ENCODE measurements at regions not wholly inside any gene's neighbourhood (a gene's known extent, or its start where the extent isn't known, plus 50 kb on each side); places are given as distances from the start of the nearest gene placed in this dataset.
"Not testable (repeated sequence)": the region's sequence is repeated elsewhere in the genome, so short reads cannot be mapped to it uniquely, and the experiment has no call there.

DNA sequence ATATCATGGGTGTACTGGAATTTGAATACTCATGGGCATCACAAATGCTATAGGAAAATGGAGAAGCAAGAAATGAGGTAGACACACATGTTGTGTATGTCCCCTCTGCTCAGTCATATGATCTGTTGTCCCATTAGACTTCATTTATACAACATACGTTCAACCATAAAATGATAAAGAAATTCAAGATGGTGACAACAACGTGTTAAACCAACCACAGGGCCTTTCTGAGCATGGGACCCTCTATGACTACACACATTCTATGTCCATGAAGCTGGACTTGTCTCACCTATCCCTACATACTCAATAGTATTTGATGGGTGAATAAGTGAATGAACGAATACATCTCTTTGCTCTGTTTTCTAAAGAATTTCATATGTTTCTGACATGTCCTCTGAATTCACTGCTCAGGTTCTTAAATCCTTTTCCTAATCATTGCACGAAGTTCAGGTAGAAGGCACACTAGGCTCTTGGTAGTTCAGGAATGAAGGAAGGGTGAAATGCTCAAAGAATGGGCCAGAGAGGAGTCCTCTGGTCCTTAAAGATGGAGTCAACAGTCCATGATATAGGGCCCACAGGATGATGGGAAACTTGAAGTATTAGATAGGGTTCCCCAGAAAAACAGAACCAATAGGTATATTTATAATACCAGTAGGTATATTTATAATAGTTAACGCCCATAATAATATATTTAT, 105.7 kb upstream of the PPM1H start:
- DNase-seq (ENCODE audit: low read depth, low spot score) = no peak

DNA sequence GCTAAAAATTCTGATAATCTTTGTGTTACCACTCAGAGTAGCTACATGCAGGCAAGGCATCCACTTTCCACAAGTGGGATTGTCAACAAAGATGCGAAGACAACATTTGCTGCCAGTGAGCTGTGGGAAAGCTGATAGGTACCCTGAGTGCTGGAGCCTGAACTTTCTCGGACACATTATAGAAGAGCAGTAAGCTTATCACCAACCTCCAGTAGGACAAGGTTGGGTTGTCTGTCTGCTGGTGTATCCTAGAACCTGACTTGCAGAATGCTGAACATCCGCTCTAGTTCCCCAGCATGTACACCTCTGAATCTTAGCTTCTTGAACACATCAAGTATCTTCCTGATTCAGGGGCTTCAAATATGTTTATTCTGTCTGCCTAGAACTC, 103.8 kb upstream of the PPM1H start:
- no peak for DNase-seq (ENCODE audit: low read depth, low spot score)

DNA sequence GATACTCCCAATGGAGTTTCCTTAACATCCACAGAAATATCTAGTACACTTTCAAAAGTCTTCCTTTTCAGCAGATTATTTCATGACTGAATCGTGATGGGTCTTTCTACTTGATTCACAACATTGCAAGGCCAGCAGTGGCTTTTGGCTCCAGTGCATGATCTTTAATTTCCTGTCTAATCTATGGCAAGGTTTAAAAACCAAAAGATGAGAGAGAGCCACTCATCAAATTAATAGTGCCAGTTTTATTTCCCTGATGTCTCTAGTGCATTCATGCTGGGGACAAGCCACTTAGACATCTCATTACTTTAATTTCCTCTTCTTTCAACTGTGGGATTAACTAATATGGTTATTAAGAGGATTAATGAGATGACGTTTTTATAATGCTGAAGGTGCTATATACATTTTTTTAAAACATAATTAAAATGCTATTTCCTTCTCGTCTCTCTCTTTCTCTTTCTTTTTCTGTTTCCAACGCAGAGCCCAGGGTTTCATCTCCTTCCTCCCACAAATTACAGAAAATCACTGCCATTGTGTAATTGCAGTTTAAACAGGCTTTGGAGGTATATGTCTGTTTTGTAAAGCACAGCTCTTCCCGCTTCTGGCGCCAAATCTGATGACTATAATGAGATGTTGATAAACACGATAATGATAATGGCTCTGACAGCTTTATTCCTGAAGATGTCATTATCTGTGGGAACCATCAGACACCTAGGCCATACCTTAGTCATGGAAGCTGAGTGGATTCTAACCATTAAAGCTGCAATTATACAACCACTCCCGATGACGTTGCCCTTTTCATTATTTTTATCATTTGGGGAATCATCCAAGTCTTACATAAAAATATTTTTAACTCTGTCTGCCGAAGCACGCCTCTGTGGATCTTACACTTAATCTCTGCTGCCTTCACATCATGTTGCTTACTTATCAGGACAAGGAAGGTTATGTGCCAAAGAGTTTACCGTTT, 103.1 kb upstream of the PPM1H start:
- no peak for DNase-seq (ENCODE audit: low read depth, low spot score)

DNA sequence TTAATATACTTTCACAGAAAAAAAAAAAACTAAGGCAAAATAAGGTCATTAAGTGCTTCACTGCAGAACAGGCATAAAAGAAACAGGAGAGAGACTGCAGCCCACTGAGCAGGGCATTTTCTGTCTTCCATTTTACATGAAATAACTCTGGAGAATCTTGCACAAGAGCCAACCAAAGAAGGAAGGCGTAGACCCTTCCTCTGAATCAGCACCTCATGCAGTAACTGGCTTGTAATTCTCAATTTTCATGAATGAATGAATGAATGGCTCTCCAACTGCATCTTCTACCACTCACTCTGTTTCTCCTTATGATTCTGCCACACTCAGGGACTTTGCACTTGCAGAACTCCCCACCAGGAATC, 102.0 kb upstream of the PPM1H start:
- no peak for DNase-seq (ENCODE audit: low read depth, low spot score)

DNA sequence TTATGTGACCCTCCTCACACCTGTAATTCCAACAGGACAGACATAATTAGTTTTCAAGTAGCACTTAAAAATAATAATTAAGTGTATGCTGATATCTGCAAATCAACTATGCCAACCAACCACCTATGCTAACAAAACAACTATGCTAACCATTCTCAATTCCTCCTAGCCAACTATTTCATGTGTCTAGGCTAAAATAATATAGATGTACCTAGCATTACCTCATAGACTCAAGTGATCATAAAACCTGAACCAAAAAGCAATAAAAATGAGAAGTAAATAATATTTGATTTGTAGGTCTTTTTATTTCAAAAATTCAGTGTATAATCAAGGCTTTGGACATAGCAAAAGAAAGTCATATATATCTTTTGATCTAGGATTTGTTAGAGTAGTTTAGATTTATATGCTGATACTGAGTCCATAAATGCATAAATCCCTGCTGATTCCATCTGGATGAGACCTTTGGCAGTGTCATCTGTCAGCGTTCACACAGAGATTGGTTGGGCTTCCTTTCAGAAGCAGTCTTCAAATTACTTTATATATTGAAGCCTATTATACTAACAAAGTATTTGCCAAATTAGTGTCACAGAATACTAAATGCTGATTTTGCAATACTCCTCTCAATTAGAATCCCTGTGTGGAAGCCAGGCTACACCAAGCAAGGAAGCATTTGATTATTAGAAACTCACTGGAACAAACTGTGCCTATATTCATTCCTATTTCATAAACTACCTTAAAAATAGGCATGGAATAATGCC, 101.4 kb upstream of the PPM1H start:
- DNase-seq (ENCODE audit: low read depth, low spot score) = no peak

DNA sequence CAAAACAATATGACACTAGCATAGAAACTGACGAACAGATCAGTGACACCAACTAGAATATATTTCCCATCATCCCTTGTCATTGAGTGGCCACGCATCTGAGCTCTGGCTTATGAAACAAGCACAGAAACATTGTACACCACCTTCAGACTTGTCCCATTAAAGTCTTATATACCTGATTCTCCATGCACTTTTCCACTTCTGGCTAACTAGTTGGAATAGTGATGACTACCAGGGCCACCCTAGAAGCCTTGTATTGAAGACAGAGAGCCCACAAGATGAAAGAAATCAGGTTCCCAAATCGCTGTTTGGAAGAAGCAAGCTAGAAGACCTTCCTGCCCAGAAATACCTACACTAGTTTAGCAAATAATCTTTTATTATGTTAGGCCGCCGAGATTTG, 99.7 kb upstream of the PPM1H start:
- DNase-seq (ENCODE audit: low read depth, low spot score) = no peak

DNA sequence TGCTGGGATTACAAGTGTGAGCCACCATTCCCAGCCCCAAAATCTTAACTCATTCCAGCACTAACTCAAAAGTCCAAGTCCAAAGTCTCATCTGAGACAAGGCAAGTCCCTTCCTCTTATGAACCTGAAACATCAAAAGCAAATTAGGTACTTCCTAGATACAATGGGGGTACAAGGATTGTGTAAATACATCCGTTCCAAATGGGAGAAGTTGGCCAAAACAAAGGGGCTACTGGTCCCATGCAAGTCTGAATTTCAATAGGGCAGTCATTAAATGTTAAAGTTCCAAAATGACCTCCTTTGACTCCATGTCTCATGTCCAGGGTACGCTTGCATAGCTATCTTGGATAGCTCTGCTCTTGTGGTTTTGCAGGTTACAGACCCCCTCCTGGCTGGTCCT, 94.7 kb upstream of the PPM1H start:
- DNase-seq (ENCODE audit: low read depth, low spot score) = no peak

DNA sequence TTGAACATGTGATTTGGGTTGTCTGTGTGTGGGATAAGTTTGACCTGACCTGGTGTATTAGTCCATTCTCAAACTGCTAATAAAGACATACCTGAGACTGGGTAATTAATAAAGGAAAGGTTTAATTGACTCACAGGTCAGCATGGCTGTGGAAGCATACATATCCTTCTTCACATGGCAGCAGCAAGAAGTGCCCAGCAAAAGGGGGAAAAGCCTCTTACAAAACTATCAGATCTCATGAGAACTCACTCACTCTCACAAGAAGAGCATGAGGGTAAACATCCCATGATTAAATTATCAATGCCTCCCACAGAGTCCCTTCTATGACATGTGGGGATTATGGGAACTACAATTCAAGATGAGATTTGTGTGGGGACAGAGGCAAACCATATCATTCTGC, 94.0 kb upstream of the PPM1H start:
- no peak for DNase-seq (ENCODE audit: low read depth, low spot score)

DNA sequence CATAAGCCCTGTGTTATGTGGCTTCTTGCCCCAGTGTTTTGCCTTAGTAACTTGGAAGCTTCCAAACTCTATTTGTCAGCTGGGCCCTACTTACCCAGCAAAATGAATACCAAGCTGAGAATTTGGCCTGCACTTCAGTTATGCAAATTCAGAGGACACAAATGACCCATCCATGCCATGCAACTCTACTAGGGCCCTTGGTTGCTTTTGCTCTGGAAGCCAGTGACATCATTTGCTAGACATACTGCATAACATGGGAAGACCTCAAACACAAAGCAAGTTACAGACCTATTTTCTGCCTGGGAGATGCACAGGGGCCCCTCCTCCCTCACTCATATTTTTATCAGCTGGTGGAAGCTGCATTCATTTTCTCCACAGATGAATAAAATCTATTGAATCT, 90.2 kb upstream of the PPM1H start:
- DNase-seq (ENCODE audit: low read depth, low spot score) = no peak

DNA sequence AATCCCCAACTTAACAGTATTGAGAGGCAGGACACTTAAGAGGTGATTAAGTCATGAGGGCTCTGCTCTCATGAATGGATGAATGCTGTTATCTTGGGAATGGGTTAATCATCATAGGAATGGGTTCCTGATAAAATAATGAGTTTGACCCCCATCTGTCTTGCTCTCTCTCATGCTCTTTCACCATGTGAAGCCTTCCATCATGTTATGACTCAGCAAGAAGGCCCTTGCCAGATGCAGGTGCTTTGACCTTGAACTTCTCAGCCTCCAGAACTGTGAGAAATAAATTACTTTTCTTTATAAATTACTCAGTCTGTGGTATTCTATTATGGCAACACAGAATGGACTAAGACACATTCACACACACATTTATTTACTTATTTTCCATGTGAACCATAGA, 89.0 kb upstream of the PPM1H start:
- DNase-seq (ENCODE audit: low read depth, low spot score) = no peak

DNA sequence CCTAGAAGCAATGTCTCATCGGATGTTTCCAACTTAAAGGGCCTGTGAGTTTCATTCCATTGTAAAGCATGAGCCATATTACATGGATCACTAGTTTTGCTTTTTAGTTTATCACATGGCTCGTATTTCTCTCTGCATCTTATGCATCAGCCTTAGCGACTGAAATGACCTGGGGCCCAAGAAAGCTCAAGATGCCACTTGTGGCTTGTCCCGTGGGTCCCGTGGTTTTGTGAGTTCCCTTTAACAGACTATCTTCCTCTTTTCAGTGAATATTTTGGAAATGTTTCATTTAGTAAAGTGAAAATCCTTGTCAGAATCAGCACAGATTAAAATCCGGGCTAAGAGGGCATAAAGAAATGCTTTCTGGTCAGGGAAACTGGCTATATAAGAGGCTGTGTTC, 86.2 kb upstream of the PPM1H start:
- DNase-seq (ENCODE audit: low read depth, low spot score) = no peak

DNA sequence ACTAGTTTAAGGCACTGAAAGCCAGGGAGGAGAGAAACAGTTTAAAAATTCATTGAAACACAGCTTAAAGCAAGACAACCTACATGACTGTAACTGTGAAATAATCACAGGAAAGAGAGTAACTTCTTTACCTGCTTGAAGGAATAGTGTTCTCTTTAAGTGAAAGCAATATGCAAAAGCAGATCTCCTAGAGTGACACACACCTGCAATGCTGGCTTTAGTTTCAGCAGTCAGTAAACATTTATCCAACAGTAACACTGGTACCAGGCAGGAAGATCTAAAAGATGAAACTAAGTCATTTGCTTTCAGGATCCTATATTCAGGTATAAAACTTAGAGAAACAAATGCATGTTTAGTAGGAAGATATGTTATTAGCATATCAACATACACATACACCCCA, 85.3 kb upstream of the PPM1H start:
- no peak for DNase-seq (ENCODE audit: low read depth, low spot score)

DNA sequence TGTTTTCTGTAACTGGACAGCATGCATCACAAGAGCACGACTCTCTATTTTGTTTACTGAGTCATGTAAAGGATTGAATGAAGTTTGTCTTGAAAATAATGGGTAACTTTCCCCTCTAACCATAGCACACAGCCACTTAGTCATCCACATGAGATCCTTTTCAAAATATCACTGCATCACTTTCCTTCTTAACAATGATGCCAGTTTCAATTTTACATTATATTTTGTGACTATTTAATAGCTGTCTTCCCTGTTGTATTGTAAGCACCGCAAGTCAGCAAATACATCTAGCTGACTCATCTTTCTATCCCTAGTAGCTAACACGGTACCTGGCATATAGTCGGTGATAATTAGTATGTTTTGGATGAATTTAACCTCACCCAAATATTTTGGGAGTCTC, 83.3 kb upstream of the PPM1H start:
- no peak for DNase-seq (ENCODE audit: low read depth, low spot score)

DNA sequence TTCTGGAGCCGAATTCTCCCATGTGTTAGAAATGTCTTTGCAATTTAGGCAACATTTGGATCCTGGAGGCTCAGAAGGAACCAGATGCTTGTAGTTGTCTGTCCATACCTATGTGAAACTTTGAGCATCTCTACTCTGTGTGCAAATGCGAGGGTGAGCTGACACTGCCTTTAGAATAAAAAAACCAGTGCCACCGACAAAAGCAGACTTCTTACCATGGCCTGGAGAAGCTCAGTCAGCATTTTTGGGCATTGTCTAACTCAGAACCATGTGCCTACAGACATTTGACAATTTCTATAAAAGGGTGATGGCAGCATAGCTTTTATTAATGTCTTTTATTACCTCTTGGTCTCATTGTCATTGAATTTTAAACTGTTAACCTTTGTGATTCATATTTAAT, 78.4 kb upstream of the PPM1H start:
- DNase-seq (ENCODE audit: low read depth, low spot score) = no peak

DNA sequence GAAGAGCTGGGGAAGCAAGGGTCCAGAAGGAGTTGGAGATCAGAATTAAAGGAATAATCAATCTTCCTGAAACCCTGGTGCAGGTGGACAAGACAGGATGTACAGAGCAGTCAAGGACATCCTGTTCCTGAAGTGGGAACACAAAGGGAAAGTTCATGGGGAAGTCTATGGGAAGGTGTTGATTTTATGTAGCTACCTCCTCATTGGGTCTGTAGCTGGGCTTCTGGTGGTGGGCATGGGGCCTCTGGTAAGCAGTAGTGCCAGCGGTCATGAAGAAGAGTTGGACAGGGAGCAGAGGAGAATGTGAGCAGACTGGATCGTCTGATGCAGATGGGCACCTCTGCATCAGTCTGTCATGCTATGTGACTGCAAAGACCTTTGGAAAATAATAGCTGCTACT, 75.7 kb upstream of the PPM1H start:
- DNase-seq (ENCODE audit: low read depth, low spot score) = no peak

DNA sequence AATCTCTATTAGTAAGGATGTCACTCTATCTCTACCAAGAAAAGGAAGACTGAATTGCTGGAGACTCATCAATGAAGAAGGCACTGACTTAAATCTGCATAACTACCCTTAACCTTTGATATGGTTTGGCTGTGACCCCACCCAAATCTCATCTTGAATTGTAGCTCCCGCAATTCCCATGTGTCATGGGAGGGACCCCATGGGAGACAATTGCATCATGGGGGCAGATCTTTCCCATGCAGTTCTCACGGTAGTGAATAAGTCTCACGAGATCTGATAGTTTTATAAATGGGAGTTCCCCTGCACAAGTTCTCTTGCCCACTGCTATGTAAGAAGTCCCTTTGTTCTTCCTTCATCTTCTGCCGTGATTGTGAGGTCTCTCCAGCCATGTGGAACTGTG, 73.4 kb upstream of the PPM1H start:
- DNase-seq (ENCODE audit: low read depth, low spot score) = no peak

DNA sequence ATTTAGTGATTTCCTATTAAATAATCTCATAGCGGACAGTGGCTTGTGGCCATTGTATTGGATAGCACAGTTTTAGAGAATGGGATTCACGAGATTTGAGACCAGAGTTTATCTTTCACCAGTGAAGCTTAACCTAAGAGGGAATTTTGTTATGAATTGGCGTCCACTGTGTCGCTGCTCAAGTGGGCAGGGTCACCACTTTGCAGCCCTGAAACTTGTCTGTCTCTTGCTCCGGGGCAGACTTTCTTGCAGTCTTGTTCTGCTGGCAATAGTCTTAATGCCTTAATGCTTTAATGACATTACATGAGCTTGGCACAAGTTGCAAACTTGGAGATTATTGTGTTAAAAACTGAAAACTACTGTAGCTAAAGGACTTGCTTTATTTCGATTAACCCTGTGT, 72.8 kb upstream of the PPM1H start:
- DNase-seq (ENCODE audit: low read depth, low spot score) = no peak

DNA sequence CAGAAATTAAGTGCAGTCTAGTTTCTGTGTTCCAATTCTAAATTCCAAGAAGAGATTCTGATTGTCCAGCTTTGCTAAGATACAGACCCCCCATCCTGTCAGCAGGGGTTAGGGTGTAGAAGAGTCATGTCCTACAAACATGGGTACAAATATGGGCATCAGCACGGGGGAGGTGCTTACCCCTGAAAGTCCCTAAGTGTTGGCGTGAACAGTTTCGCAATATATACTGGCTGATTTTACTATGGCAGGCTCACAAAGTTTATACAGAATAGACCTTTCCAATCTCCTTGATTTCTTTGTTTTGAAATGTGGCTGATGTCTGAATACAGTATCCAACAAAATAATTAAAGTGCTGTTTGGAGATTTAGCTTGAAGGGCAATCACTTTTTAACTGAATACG, 71.6 kb upstream of the PPM1H start:
- no peak for DNase-seq (ENCODE audit: low read depth, low spot score)

DNA sequence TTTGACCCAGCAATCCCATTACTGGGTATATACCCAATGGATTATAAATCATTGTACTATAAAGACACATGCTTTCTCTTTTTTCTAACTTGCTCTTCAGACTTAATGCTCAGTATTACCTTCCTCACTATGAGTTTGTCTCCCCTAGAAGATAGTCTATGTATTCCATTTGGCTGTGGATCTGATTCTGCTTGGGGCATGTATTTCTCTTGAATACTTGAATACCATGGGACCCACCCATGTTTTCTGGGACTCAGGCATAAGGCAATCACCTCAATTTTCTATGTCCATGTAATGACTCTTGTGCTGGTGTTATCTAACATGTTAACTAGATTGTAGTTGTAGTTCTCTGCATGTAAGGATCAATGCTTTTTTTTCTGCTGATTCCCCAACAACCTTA, 70.4 kb upstream of the PPM1H start:
- DNase-seq (ENCODE audit: low read depth, low spot score) = no peak

DNA sequence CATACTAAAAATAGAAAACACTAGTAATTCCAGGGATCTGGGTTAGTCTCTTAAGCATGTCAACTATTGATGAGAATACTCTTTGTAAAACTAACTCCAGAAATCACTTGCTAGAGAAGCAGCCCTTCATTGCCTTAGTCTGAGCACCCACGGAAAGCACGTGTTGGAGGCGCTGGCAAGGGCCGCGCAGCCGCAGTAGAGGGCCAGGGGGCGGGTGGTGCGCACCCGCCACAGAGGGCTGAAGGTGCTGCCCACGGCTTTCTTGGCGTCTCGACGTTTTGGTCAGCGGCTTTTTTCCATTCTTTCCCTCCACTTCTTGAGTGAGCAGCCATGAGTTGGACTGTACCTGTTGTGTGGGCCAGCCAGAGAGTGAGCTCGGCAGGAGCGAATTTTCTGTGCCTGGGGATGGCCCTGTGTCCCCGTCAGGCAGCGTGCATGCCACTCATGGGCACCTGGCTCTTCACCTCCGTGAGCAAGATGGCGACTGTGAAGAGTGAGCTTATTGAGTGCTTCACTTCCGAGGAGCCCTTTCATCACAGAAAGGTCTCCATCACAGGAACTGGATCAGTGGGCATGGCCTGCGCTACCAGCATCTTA, 68.4 kb upstream of the PPM1H start:
- no peak for DNase-seq (ENCODE audit: low read depth, low spot score)

DNA sequence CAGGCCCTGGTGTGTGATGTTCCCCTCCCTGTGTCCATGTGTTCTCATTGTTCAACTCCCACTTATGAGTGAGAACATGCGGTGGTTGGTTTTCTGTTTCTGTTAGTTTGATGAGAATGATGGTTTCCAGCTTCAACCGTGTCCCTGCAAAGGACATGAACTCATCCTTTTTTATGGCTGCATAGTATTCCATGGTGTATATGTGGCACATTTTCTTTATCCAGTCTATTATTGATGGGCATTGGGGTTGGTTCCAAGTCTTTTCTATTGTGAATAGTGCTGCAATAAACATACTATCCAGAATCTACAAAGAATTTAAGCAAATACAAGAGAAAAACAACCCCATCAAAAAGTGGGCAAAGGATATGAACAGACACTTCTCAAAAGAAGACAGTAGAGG, 67.1 kb upstream of the PPM1H start:
- DNase-seq (ENCODE audit: low read depth, low spot score) = not testable (repeated sequence)

DNA sequence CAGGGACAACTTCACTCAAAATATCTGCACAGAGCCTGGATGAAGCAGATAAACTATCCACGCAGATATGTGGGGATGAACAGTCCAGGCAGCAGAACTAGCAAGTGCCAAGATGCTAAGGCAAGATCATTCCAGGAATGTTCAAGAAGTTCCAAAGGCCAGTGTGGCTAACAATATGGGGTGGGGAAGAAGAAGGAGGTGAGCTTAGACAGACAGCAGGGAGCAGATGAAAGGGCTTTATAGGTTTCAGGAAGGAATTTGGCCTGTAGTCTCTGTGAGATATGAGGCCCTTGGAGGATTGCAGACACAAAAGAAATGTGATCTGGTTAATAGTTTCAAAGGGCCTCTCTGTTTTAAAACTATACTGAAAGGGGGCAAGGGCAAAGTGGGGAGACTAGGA, 63.5 kb upstream of the PPM1H start:
- no peak for DNase-seq (ENCODE audit: low read depth, low spot score)

Data from pulmonary artery endothelial cell (primary cell).